Right lobe of liver (tissue), 6 donors: ENCODE measurements at regions not wholly inside any gene's neighbourhood (a gene's known extent, or its start where the extent isn't known, plus 50 kb on each side); places are given as distances from the start of the nearest gene placed in this dataset.

Experiments
- ATAC-seq, 4 donors: fragments of 200-7000 bp; cut with Tn5 transposase; one replicate each; pipeline ENCODE4 v1.9.1; 2020; ENCODE audit warnings: mild to moderate bottlenecking in 4 of 4, moderate library complexity in 4 of 4
- DNase-seq, 3 donors: peaks; one replicate each; pipeline ENCODE4 v3.0.0-alpha.2; 2020
- H3K27ac ChIP-seq, 3 donors: fragments of 200-600 bp; one replicate each; pipeline ENCODE4 v1.8.0; 2022
- H3K27me3 ChIP-seq, 2 donors: fragments of 200-600 bp; one replicate each; pipeline ENCODE4 v1.8.0; 2022
- H3K36me3 ChIP-seq, 4 donors: fragments of 200-600 bp; sonication (generic) in 1 of 4; one replicate each; pipeline versions ENCODE4 v1.5.1 to v1.8.0; 2017 to 2022; ENCODE audit warnings: control low read depth in 1 of 4
- H3K4me1 ChIP-seq, 4 donors: fragments of 200-600 bp; sonication (generic) in 1 of 4; one replicate each; pipeline versions ENCODE4 v1.5.1 to v1.8.0; 2017 to 2022; ENCODE audit warnings: control low read depth in 1 of 4
- H3K4me3 ChIP-seq, 3 donors: fragments of 200-600 bp; one replicate each; pipeline ENCODE4 v1.8.0; 2022
- H3K9me3 ChIP-seq, 4 donors: fragments of 200-600 bp; sonication (generic) in 1 of 4; one replicate each; pipeline versions ENCODE4 v1.5.1 to v1.8.0; 2017 to 2022; ENCODE audit warnings: control low read depth in 1 of 4
- POLR2A ChIP-seq: fragments of 450-650 bp; IDR thresholded peaks from one replicate; pipeline ENCODE4 v1.6.1; 2017; ENCODE audit warnings: antibody characterized with exemption, mild to moderate bottlenecking
- WGBS: methylation state at CpG from one replicate; pipeline ENCODE4 v1.1.6; 2018; ENCODE audit warnings: low coverage, low lambda C conversion rate; ENCODE audit not compliant: insufficient coverage; ENCODE audit errors: missing lambda C conversion rate; 5-methylcytosine and 5-hydroxymethylcytosine counted together
- intact Hi-C, 2 donors: fragments of 100-400 bp; cut with DNase I; formaldehyde crosslinking; loops; one replicate each; pipeline versions ENCODE4 v1.11.2 to v1.14.1; 2022
- TF ChIP-seq, protein P1 (sequence below), 4 donors: fragments of 200-600 bp in 3 of 4; fragments of 450-650 bp in 1 of 4; IDR thresholded peaks; one replicate each; pipeline versions ENCODE4 v1.5.1 to v1.8.0; 2016 to 2022; ENCODE audit warnings: antibody characterized with exemption in 4 of 4, mild to moderate bottlenecking in 2 of 4
- donor health status: DM: no; HTN: yes; CAD: no.
- donor health status: DM: no; HTN: no; CAD: no.
- donor health status: DM: no; HTN: no; CAD: no.
- donor health status: DM: no; HTN: yes; CAD: no.
- donor health status: DM: no; HTN: yes; CAD: no.

DNA sequence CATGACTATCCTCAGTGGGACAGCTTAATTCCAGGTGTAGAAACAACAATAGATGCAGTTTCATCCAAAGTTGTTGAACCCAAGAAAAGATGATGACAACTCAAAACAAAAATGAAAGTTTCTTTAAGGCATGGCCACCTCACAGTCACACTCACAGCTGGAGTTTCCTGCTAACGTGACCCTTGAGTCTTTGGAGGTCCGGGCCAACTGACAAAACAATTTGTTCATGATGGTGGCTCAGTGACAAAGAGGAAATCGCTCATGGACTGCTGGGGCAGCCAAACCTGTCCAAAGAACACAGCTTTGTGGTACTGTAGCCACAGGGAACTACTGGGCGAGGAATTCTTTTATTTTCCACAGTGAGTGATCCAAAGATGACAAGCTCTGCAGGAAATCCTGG is 96.0 kb upstream of the JCAD start:
- Histone ChIP-seq H3K27me3 (no peaks in the 10 kb centered on the region), H3K27ac (no peak overlapping the region)
- ATAC-seq, result peak; percentile 50 to 86 (median 68)

DNA sequence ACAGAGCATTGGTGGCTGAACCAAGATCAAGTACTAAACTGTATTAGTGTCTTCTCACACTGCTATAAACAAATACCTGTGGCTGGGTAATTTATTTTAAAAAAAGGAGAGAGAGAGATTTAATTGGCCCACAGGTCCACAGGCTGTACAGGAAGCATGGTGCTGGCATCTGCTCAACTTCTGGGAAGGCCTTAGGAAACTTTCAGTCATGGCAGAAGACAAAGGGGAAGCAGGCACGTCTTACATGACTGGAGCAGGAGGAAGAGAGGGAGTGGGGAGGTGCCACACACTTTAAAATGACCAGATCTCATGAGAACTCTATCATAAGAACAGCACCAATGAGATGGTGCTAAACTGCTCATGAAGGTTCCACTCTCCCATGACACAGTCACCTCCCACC is 95.2 kb upstream of the JCAD start:
- TF ChIP-seq, protein P1, sequence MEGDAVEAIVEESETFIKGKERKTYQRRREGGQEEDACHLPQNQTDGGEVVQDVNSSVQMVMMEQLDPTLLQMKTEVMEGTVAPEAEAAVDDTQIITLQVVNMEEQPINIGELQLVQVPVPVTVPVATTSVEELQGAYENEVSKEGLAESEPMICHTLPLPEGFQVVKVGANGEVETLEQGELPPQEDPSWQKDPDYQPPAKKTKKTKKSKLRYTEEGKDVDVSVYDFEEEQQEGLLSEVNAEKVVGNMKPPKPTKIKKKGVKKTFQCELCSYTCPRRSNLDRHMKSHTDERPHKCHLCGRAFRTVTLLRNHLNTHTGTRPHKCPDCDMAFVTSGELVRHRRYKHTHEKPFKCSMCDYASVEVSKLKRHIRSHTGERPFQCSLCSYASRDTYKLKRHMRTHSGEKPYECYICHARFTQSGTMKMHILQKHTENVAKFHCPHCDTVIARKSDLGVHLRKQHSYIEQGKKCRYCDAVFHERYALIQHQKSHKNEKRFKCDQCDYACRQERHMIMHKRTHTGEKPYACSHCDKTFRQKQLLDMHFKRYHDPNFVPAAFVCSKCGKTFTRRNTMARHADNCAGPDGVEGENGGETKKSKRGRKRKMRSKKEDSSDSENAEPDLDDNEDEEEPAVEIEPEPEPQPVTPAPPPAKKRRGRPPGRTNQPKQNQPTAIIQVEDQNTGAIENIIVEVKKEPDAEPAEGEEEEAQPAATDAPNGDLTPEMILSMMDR (IDR thresholded peaks at IDR 0.05), result no peak
- TF ChIP-seq POLR2A, result no peak
- ATAC-seq, result no peak
- Histone ChIP-seq H3K36me3 (no peaks in the 10 kb centered on the region), H3K4me3 (no peak overlapping the region), H3K27ac (no peak overlapping the region), H3K4me1 (no peaks in the 10 kb centered on the region), H3K27me3 (no peaks in the 10 kb centered on the region), H3K9me3 (no peaks in the 10 kb centered on the region)
- intact Hi-C loops, result no loop called here
- 55% methylated on average over 1 of the region's 1 CpG for WGBS
- no peak for DNase-seq

More for the DNA sequence above, 96.0 kb upstream of the JCAD start:
- TF ChIP-seq, protein P1 (IDR thresholded peaks at IDR 0.05), result no peak
- no peak for TF ChIP-seq POLR2A
- H3K9me3 ChIP-seq, result no peaks in the 10 kb centered on the region
- intact Hi-C loops, result no loop called here
- WGBS, result 12% methylated on average over 2 of the region's 4 CpGs
- no peak overlapping the region for H3K4me3 ChIP-seq
- peaks cover 0 to 4% (median 0%) of the 10 kb centered on the region in 4 donors for H3K4me1 ChIP-seq
- DNase-seq, result peak in 1 of 3 donors; percentile 19
- no peaks in the 10 kb centered on the region for H3K36me3 ChIP-seq

DNA sequence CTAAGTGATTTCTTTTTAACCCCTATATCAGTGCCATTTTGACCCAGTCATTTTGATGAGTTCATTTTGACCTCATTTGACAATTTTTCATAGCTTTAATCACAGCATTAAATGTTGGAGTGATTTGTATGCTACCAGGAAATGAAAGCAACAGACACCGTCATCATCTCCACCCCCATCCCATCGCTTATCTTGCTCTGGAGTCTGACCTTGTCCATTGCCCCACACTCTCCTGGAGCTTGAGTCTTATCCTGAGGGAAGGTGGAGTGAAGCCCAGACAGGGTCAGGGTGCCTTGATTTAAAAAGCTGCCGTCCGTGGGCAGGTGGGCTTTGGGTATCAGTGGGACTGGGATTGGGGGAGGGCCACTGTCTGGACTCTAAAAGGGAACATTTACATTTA is 94.7 kb upstream of the JCAD start:
- intact Hi-C loops, result no loop called here
- Histone ChIP-seq H3K27me3 (no peaks in the 10 kb centered on the region), H3K4me1 (no peaks in the 10 kb centered on the region), H3K4me3 (no peak overlapping the region), H3K36me3 (no peaks in the 10 kb centered on the region), H3K9me3 (no peaks in the 10 kb centered on the region), H3K27ac (no peak overlapping the region)
- WGBS, result 54% methylated on average over 4 of the region's 4 CpGs
- ATAC-seq (no peak), DNase-seq (no peak)
- TF ChIP-seq, protein P1 (IDR thresholded peaks at IDR 0.05), result no peak
- no peak for TF ChIP-seq POLR2A

DNA sequence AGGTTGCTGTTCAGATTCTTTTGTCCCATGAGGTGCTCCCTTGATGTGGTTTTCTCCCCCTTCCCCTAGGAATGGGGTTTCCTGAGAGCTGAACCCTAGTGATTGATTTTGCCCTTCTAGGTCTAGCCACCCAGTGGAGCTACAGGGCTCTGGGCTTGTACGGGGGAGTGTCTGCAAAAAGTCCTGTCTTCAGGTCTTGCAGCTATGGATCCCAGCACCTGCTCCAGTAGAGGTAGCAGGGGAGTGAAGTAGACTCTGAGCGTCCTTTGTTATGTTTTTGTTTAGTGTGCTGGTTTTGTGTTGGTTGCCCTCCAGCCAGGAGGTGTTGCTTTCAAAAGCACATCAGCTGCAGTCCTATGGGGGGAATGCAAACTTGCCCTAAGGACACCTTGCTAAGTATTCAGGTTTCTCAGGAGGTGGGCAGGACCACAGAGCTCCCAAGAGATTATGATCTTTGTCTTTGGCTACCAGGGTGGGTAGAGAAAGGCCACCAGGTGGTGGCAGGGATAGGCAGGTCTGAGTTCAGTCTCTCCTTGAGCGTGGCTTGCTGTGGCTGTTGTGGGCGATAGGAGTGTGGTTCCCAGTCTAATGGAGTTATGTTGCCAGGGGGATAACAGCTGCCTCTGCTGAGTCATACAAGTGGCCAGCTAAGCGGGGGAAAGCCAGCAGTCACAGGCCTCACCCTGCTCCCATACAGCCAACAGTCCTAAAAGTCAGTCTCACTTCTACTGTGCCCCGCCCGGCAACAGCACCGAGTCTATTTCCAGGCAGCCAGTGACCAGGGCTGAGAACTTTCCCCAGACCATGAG is 92.4 kb upstream of the JCAD start:
- Histone ChIP-seq H3K9me3 (no peaks in the 10 kb centered on the region), H3K36me3 (no peaks in the 10 kb centered on the region), H3K4me3 (no peak overlapping the region), H3K27me3 (no peaks in the 10 kb centered on the region), H3K27ac (no peak overlapping the region), H3K4me1 (no peaks in the 10 kb centered on the region)
- DNase-seq (no peak), ATAC-seq (no peak)
- 90% methylated on average over 2 of the region's 8 CpGs for WGBS
- TF ChIP-seq, protein P1 (IDR thresholded peaks at IDR 0.05), result no peak
- no peak for TF ChIP-seq POLR2A
- intact Hi-C loops, result no loop called here
